HG03135 (cell line): ENCODE measurements at regions not wholly inside any gene's neighbourhood (a gene's known extent, or its start where the extent isn't known, plus 50 kb on each side); places are given as distances from the start of the nearest gene placed in this dataset.

ENCODE experiments used
- ATAC-seq: cut with Tn5 transposase; IDR thresholded peaks from one replicate; pipeline ENCODE4 v1.9.1; 2021; ENCODE audit warnings: mild to moderate bottlenecking, moderate library complexity; ENCODE audit not compliant: unreplicated experiment

DNA sequence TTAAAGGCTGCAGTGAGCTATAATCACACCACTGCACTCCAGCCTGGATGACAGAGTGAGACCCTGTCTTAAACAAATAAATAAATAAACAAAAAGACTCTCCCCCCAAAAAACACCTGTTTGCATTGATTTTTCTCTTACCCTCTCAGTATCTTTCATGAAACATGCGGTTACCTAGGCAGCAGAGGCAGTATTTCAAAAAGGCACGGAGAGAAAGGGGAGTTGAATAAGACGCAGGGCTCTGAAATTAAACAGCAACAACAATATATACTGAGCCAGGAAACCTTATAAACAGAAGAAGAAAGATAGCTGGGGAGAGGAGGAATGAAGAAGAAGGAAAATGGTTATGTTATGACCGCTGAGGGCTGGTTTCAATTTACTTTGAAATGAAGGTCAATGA lies 277.6 kb downstream of the BTG1 start:
- ATAC-seq = no peak

DNA sequence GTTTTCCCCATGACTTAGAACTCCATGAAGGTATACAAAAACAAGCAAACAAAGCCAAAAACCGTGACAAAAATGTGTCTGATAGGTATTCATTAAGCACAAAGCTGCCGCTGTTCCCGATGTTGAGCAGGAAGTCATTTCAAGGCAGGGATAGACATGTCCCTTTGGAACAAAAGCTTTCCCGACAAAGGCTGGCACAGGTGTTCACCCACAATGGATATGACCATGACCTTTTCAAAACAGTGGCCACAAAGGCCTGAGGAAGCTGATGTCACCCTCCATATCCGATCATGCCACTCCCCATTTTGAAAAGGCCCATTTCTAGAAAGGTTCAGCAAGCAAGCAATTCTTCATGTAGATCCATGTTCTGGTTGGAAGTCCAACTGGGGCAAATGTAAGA lies 279.1 kb downstream of the BTG1 start:
- no peak for ATAC-seq

DNA sequence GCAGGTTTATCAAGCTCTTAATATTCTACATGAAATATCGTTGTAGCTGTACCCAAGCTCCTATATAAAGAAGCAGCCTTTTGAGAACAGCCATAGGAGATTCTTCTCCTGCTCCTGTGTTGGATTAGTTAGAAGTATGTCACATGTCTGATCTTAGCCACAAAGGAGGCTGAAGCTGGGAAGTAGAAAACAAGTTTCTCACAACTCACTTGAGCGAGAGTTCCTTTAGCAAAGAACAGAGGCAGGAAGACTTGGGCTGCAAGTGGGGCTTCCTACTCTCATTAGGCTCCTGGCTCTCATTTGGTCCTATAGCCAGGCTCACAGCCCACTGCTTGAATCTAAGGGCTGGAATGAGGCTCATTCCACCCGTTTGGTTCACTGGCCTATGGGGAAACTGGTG lies 281.9 kb downstream of the BTG1 start:
- ATAC-seq = no peak

DNA sequence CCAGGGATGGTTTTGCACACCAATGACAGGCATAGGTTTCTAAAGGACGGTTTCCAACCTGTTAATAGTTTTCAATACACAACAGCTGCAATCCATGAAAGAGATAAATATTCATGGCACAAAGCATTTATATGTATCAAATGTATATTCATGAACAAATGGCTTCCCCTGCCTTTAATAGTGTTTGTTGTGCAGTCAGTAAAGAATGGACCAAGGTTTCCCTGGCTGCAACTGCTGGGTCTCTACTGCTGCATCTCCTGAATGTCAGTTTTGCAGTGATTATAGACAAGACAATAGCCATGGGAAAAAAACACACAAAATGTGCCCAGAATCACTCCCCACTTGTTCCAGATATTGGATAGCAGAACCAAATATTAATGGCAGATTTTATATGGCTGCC lies 284.1 kb downstream of the BTG1 start:
- ATAC-seq = no peak

DNA sequence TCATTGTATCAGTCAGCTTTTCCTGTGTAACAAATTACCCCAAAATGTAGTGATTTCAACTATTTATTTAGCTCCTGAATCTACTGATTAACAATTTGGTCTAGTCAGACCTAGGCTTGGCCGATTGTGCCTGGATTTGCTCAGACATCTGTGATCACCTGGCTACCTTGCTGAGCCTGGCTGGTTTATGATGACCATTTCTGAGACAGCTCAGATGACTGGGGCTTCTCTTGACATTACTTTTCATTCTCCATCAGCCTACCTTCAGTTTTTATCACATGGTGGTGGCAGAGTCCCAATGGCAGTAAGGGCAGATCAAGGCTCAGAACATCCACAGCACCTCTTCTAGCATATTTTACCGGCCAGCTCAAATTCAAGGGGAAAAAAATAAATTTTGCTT lies 286.3 kb downstream of the BTG1 start:
- ATAC-seq = no peak

DNA sequence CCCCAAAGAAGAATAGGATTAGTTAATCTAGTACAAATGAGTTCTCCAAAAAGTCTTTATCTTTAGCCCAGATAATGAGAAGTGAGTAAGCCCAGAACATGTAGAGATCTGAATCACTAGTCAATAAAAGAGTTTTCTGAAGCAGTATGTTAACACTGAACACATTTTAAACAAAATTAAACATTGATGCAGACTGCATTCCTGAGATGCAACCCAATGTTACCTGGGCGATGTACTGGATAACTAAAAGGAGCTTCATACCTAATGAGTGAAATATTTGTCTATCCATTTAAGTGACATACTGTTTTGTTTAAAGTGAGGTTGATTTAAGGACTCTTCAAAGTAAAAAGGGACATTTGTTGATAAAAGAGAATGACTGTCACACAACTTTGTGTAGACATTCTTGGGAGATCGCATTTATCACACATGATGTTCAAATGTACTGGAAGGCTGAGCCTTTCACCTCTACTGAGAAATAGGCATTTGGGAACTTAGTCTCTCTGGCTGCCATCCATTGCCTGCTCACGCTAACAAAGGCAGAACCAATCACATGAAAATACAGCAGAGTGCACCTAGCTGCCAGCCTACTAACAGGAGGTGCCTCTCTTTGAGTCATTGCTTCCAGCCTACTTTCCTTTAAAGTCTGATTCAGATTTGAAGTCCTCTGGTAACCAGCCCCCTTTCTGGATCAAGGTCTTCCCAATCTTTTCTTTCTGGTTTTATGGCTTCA lies 287.7 kb downstream of the BTG1 start:
- ATAC-seq = no peak

DNA sequence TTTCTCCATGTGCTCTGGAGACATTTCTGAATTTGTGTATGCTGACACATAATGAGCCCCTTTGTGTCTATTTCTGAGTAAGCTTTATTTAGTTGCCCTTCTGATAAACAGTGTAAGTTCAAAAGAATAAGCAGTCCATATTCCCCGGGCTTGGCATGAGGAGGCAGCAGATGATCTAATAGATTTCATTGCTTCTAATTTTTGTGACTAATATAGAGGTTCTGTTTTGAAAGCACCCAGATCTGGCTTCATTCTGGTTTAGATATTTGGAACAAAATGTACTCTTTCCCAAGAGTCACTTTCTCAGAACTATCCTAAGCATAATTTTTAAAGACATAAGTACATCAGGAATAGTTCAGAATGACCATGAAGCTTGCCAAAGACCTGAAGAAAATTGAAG lies 290.9 kb downstream of the BTG1 start:
- no peak for ATAC-seq

DNA sequence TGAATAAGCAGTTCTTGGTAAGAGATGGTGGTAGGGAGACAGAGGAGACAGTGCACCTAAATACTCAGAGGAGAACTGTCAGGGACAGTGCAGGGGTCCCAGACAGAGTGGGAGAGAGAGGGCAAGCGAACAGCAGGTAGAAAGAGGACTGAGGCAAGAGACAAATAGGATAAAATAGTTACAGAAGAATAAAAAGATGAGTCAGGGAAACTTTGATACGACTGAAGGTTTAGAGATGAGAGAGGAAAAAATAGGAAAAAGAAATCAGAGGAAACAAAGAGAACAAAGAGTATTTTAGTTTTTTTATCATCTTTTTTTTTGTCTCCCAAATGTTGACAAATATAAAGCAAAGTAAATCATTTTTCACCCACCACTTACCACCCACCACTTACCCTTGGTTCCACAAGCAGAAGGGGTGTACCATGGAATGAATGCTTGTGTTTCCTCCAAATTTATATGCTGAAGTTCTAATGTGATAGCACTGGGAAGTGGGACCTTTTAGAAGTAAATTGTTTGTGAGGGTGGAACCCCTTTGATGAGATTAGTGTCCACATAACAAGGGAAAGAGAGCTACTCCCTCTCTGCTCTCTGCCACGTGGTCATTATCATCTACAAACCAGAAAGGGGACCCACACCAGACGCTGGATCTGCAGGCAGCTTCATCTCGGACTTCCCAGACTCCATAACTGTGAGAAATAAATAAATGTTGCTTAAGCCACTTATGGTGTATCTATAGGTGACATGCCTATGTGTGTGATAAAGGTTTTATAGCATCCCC lies 292.1 kb downstream of the BTG1 start:
- ATAC-seq = no peak

DNA sequence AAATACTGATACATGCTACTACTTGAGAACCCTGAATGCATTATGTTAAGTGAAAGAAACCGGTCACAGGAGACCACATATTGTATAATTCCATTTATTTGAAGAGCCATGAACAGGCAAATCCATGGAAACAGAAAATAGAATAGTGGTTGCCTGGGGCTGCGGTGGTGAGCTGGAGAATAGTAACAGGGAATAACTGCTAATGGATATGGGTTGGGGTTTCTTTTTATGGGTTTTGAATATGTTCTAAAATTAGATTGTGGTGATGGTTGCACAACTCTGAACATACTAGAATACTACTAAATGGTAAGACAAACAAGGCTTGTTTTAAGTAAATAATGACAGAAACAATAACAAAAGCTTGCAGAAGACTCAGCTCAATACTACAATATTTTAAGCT lies 293.0 kb downstream of the BTG1 start:
- ATAC-seq = no peak

DNA sequence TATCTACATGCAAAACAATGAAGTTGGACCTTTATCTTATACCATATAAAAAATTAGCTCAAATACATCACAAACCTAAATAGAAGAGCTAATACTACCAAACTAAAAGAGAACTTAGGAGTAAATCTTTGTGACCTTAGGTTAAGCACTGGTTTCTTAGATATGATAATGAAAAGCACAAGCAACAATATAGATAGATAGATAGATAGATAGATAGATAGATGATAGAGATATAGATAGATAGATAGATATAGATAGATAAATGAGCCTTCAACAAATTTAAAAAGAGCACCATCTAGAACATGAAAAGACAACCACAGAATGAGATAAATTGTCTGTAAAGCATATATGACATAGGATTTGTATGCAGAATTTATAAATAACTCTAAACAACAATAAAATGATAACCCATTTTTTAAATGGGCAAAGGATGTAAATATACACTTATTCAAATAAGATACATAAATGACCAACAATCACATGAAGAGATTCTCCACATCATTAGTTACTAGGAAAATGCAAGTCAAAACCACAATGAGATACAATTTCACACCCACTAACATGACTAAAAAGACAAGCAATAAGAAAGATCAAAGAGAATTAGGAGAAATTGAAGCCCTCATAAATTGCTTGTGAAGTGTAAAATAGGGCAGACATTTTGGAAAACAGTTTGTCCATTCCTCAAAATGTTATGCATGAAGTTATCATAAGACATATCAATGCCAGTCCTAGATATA lies 293.7 kb downstream of the BTG1 start:
- no peak for ATAC-seq

DNA sequence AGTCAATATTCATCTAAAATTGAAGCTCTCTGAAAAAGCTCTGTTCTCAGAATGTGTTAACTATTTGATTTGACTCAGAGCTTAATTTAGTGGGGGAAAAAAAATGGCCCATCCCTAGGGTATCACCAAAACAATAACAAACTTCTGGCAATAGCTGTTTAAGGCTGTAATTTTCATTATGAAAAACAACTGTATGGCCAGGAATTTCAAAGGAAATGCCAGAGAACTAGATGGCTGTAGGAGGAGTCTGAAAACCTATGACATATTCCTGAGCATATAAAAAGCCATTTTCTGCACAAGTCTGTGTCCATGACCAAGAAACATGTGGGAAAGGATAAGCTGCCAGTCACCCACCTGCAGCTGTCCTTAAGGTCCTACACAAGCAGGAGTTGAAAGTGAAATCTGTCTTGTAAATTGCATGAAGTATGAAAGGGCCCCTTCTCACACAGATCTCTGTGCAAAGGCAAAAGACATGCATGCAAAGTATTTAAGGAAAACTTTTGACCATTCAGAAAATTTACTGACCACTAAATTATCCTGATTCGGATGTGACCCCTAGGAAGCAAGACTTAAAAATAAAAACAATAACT lies 299.1 kb downstream of the BTG1 start:
- no peak for ATAC-seq

DNA sequence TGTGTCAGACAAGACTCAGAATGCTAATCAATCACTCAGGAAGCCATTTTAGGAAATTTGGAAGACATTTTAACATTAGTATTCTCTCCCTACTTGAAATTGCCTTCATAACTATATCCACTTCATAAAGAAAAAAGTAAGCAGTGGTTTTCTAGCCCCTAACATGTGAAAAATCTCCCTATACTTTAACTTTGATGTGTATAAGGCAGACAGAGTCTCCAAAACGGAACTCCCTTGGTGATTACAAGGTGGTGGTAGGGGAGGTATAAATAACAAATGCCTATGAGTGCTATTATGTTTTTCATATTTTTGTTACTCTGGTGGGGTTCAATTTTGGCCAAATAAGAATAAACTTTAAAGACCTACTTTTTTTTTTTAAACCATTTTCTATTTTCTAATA lies 300.3 kb downstream of the BTG1 start:
- ATAC-seq = no peak

DNA sequence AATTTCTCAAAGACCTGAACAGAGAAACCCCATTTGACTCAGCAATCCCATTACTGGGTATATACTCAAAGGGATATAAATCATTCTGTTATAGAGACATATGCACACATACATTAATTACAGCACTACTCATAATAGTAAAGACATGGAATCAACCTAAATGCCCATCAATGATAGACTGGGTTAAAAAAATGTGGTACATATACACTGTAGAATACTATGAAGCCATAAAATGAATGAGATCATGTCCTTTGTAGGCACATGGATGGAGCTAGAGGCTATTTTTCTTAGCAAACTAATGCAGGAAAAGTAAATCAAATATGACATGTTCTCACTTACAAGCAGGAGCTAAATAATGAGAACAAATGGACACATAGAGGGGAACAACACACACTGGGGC lies 303.8 kb downstream of the BTG1 start:
- no peak for ATAC-seq

DNA sequence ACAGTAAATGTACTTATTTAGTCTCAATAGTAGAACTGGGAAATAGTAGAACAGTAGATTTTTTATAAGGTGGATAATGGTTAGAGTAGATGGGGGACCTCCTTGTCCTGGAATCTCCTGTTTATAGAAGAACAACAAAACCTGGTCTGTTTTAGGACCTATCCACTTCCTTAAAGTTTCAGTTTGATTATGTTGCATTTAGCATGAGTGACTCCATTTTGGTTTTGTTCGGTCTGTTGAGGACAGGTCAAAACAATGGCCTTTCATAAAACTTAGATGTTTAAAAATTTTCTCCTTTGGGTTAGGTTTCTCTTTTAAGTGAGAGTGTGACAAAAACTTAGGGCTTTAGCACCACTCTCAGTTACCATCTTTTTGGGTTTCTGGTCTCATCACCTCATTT lies 308.9 kb downstream of the BTG1 start:
- ATAC-seq = no peak

DNA sequence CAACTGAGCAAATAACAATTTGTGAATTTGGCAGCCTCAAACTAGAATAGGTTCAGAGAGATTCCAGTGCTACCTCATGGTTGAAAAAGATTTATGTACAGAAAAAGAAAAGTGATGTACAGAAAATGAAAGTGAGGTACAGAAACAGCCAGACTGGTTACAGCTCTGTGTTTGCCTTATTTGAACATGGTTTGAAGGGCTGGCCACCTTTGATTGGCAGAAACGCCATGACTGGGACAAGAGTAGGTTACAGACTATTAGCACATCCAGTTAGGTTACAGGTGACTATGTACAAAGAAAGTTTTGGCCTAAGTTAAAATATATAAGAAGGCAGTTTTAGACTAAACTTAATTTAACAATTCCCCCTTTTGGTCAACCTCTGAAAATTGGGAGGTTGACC lies 309.4 kb downstream of the BTG1 start:
- no peak for ATAC-seq

DNA sequence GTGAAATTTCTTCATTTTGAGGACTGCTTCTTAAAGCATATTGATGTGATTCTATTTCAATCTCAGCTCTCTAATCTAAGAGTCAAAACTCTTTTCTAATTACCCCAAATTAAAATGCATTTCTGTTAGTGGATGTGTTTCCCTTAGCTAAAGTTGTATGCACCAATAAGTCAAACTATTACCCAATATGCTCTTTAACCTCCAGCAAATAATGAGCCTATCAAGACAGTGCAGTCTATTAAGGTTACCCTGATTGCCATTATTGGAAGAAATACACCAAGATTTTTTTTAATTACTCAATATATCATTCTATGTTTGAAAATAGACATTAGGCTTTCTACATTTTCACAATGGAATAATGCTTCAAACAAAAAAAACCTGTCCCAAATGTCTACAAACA lies 310.0 kb downstream of the BTG1 start:
- ATAC-seq = no peak

DNA sequence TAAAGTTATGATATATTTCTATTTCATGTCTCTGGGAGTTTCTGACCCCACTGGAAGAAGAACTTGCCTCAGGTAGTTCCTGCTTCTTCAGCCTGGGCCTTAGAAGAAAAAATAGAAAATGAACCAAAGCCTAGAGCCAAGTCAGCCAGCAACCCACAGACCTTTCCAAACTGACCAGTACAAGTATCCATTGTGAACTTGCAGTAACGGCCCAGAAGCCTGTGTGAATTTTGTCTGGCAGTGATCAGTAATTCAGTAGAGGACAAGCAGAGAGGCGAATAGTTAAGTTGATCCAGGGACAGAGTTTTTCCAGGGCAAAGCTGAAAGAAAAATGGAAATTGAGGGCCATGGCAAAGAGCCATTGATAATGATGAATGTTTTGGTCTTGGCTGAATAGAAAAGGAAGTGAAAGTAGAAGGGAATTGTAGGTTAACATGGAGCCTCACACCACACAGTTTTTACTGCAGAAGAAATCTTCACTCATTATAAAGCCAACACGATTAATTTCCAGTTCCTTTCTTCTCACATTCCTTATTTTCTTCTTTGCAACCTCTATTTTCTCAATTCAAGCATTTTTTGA lies 311.8 kb downstream of the BTG1 start:
- no peak for ATAC-seq

DNA sequence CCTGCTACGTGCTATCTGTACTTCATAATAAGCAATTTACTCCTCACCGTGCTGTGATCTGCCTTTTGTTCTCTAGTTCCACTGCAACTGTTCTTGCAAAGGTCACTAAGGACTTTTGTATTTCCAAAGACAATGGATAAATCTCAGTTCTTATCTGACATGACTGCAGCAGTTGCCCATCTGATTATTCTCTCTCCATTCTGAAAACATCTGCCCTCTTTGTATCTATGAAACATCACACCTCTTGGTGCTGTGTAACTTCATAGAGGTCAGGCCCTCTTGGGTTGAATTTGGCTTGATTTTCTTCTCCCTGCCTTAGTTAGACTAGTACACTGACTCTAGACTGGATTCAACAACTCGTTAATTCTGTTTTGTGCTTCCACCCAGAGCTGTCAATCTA lies 319.6 kb downstream of the BTG1 start:
- no peak for ATAC-seq

DNA sequence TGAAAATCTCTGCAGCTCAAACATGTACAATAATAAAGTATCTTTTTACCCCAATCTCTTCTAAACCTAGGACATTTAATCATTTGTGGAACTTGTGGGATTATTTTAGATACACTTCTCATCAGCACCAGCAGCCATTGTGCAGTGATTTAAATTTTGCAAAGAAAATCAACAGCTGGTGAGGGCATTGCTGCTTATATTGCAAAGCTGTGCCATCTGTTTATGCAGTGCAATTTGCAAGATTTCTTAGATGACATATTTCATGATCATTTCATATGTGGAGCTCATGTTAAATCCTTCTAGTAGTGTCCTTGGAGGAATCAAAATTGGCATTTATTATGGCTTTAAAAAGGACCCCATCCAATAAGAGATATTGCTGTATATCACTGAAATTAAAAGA lies 320.7 kb downstream of the BTG1 start:
- no peak for ATAC-seq

DNA sequence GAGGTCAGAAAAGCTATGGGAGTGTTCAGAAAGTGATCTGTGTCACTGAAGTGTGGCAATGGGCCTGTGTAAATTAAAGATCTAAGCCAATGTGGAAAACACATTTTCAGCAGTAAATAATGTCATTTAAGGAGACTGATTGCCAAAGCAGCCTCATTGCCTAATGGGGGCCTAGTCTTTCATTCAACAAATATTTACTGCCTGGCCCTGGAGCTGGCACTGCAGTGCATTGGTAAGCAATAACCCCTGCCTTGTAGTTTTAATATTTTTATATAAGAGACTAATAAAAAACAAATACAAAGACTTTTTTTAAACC lies 326.6 kb downstream of the BTG1 start:
- ATAC-seq = no peak
